Vagina (tissue), 2 donors: ENCODE measurements at regions not wholly inside any gene's neighbourhood (a gene's known extent, or its start where the extent isn't known, plus 50 kb on each side); places are given as distances from the start of the nearest gene placed in this dataset.

ENCODE experiments used
- CTCF ChIP-seq, 3 experiments: fragments of 450-650 bp in 2 of 3; fragments of 200-600 bp in 1 of 3; sonication (generic) in 1 of 3; IDR thresholded peaks; one replicate each; pipeline ENCODE4 v1.5.1; 2017 to 2019; ENCODE audit warnings: antibody characterized with exemption in 3 of 3, mild to moderate bottlenecking in 2 of 3, moderate library complexity in 2 of 3
- POLR2A ChIP-seq, 2 donors: fragments of 450-650 bp; IDR thresholded peaks; one replicate each; pipeline ENCODE4 v1.6.1; 2017; ENCODE audit warnings: antibody characterized with exemption in 2 of 2, mild to moderate bottlenecking in 2 of 2, moderate library complexity in 2 of 2
- POLR2AphosphoS5 ChIP-seq, 2 donors: sonication (generic); formaldehyde crosslinking; IDR thresholded peaks; one replicate each; pipeline ENCODE4 v1.9.0; 2017; ENCODE audit warnings: antibody characterized with exemption in 2 of 2, mild to moderate bottlenecking in 2 of 2, low read depth in 1 of 2; ENCODE audit not compliant: insufficient read depth in 1 of 2

GRCh38 chr9:88596376-88596775 lies 61.4 kb downstream of the NXNL2 start:
- no peak for TF ChIP-seq CTCF (IDR thresholded peaks at IDR 0.05)
- no peak for TF ChIP-seq POLR2AphosphoS5 (IDR thresholded peaks at IDR 0.05; ENCODE audit: insufficient read depth in 1 of 2, low read depth in 1 of 2)
- TF ChIP-seq POLR2A (IDR thresholded peaks at IDR 0.05) = no peak
